ENCODE measurements at regions not wholly inside any gene's neighbourhood (a gene's known extent, or its start where the extent isn't known, plus 50 kb on each side); places are given as distances from the start of the nearest gene placed in this dataset.
A peak's percentile ranks its signal among the peaks of the same experiment; 100 is the strongest.

DNA sequence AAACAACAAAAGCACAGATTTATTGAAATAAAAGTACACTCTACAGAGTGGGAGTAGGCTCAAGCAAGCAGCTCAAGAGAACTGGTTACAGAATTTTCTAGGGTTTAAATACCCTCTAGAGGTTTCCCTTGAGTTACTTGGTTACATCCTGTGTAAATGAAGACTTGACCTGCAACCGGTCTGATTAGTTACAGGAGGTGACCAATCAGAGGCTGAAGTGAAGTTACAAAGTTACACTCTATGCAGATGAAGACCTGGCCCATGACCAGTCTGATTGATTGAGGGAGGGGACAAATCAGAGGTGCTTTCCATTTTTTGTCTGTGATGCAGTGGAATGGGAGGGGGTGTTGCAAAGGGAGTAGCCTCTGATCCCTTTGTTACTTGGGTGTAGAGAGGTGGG, 723.4 kb downstream of the ZPLD1 start:
- TF ChIP-seq BHLHE40 (IDR thresholded peaks at IDR 0.05; ENCODE audit: low read depth, low read length): no peak
- TF ChIP-seq CEBPB (IDR thresholded peaks at IDR 0.05): no peak
- no peak for TF ChIP-seq CBX2 (IDR thresholded peaks at IDR 0.05; ENCODE audit: borderline replicate concordance, low read depth)
- TF ChIP-seq ZFP36 (IDR thresholded peaks at IDR 0.05; ENCODE audit: borderline replicate concordance, partially characterized antibody): no peak
- no peak overlapping the region for H3K4me3 ChIP-seq
- FAIRE-seq (no peak), ATAC-seq (no peak), DNase-seq (ENCODE audit: low read depth in 1 of 2, low spot score in 1 of 2) (peak in 1 of 2 experiments; percentile 0)
- POLR2A ChIA-PET: no interaction called here
- H3K9me3 ChIP-seq: no peaks in the 10 kb centered on the region
- H3K4me2 ChIP-seq: no peak overlapping the region
- peaks cover 5% of the 10 kb centered on the region; the same call in 2 of the 3 replicates for H3K4me1 ChIP-seq
- CTCF ChIA-PET: no interaction called here
- H3K27ac ChIP-seq: no peak overlapping the region
- 23% methylated on average over 1 of the region's 1 CpG for WGBS (ENCODE audit: missing lambda C conversion rate)

DNA sequence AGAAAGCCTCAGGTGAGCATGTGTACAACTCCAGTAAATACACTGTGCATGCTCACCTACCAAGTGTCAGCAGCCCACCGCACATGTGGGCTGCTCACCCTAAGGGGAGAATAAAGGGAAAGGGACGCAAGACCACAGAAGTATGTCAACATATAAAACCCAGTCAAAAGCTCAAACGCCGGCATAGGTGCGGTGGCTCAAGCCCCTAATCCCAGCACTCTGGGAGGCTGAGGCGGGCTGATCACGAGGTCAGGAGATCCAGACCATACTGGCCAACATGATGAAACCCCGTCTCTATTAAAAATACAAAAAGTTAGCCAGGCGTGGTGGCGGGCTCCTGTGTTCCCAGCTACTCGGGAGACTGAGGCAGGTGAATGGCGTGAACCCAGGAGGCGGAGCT, 732.1 kb downstream of the ZPLD1 start:
- Histone ChIP-seq H3K4me1 (no peaks in the 10 kb centered on the region), H3K27ac (no peak overlapping the region), H3K4me3 (no peak overlapping the region), H3K9me3 (no peaks in the 10 kb centered on the region), H3K4me2 (no peak overlapping the region)
- 67% methylated on average over 13 of the region's 13 CpGs for WGBS (ENCODE audit: missing lambda C conversion rate)
- TF ChIP-seq FOSB (CRISPR knock-in tag; IDR thresholded peaks at IDR 0.05) (no peak), ZNF302 (CRISPR knock-in tag; IDR thresholded peaks at IDR 0.05) (no peak), MAZ (IDR thresholded peaks at IDR 0.05; ENCODE audit: borderline replicate concordance, low read depth, low read length) (no peak), POLR2AphosphoS2 (conservative IDR thresholded peaks at IDR 0.05; ENCODE audit: low read length) (no peak), HOXB5 (CRISPR knock-in tag; IDR thresholded peaks at IDR 0.05) (no peak), RNF2 (IDR thresholded peaks at IDR 0.05; ENCODE audit: borderline replicate concordance, low read depth) (no peak), FOSL2 (IDR thresholded peaks at IDR 0.05) (no peak), FOSL2 (CRISPR knock-in tag; IDR thresholded peaks at IDR 0.05) (no peak), MAFK (IDR thresholded peaks at IDR 0.05; ENCODE audit: partially characterized antibody) (no peak)
- TF ChIP-seq, protein P1, sequence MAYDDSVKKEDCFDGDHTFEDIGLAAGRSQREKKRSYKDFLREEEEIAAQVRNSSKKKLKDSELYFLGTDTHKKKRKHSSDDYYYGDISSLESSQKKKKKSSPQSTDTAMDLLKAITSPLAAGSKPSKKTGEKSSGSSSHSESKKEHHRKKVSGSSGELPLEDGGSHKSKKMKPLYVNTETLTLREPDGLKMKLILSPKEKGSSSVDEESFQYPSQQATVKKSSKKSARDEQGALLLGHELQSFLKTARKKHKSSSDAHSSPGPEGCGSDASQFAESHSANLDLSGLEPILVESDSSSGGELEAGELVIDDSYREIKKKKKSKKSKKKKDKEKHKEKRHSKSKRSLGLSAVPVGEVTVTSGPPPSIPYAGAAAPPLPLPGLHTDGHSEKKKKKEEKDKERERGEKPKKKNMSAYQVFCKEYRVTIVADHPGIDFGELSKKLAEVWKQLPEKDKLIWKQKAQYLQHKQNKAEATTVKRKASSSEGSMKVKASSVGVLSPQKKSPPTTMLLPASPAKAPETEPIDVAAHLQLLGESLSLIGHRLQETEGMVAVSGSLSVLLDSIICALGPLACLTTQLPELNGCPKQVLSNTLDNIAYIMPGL (CRISPR knock-in tag; IDR thresholded peaks at IDR 0.05; ENCODE audit: borderline replicate concordance): no peak
- TF ChIP-seq, protein P2, sequence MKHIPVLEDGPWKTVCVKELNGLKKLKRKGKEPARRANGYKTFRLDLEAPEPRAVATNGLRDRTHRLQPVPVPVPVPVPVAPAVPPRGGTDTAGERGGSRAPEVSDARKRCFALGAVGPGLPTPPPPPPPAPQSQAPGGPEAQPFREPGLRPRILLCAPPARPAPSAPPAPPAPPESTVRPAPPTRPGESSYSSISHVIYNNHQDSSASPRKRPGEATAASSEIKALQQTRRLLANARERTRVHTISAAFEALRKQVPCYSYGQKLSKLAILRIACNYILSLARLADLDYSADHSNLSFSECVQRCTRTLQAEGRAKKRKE (CRISPR knock-in tag; IDR thresholded peaks at IDR 0.05; ENCODE audit: low read depth): no peak
- CTCF ChIA-PET: no interaction called here
- ATAC-seq (no peak), FAIRE-seq (no peak), DNase-seq (ENCODE audit: low read depth in 1 of 2, low spot score in 1 of 2) (no peak)
- POLR2A ChIA-PET: no interaction called here

DNA sequence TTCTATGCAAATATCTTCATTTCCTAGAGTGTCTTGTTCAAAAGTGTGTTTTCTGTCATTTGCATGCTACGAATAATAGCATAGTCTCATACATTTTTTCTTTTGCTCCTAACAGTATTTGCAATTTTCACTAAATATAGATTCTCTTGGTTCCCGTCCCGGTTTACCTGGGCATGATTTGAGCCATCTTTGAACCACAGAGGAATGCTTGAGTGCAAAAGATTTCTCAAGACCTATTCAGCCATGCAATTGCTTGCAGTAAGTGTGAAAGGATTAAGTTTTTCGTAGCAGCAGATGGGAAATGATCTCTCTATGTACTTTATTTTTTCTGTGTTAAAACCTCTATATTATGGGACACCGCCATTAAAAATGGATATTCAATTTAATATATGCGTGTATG, 733.0 kb downstream of the ZPLD1 start:
- 37% methylated on average over 6 of the region's 6 CpGs for WGBS (ENCODE audit: missing lambda C conversion rate)
- Histone ChIP-seq H3K4me1 (no peaks in the 10 kb centered on the region), H3K4me3 (no peak overlapping the region), H3K9me3 (no peaks in the 10 kb centered on the region), H3K27ac (no peak overlapping the region), H3K4me2 (no peak overlapping the region)
- ChIA-PET CTCF (no interaction called here), POLR2A (no interaction called here)
- TF ChIP-seq RAD21 (conservative IDR thresholded peaks at IDR 0.05 in 1 of 2, IDR thresholded peaks at IDR 0.05 in 1 of 2): no peak
- TF ChIP-seq CHD4 (IDR thresholded peaks at IDR 0.05; ENCODE audit: borderline replicate concordance): no peak
- no peak for TF ChIP-seq JUNB (IDR thresholded peaks at IDR 0.05)
- TF ChIP-seq, protein P3, sequence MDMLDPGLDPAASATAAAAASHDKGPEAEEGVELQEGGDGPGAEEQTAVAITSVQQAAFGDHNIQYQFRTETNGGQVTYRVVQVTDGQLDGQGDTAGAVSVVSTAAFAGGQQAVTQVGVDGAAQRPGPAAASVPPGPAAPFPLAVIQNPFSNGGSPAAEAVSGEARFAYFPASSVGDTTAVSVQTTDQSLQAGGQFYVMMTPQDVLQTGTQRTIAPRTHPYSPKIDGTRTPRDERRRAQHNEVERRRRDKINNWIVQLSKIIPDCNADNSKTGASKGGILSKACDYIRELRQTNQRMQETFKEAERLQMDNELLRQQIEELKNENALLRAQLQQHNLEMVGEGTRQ (IDR thresholded peaks at IDR 0.05): no peak
- TF ChIP-seq, protein P4, sequence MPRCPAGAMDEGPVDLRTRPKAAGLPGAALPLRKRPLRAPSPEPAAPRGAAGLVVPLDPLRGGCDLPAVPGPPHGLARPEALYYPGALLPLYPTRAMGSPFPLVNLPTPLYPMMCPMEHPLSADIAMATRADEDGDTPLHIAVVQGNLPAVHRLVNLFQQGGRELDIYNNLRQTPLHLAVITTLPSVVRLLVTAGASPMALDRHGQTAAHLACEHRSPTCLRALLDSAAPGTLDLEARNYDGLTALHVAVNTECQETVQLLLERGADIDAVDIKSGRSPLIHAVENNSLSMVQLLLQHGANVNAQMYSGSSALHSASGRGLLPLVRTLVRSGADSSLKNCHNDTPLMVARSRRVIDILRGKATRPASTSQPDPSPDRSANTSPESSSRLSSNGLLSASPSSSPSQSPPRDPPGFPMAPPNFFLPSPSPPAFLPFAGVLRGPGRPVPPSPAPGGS (IDR thresholded peaks at IDR 0.05): no peak
- no peak for TF ChIP-seq KDM5A (IDR thresholded peaks at IDR 0.05)
- no peak for TF ChIP-seq RARB (CRISPR knock-in tag; IDR thresholded peaks at IDR 0.05)
- no peak for TF ChIP-seq HOXB5 (CRISPR knock-in tag; IDR thresholded peaks at IDR 0.05)
- no peak for TF ChIP-seq HOXA7 (CRISPR knock-in tag; IDR thresholded peaks at IDR 0.05)
- no peak for TF ChIP-seq HDAC2 (IDR thresholded peaks at IDR 0.05)
- TF ChIP-seq ESRRA (IDR thresholded peaks at IDR 0.05; ENCODE audit: borderline replicate concordance, low read length): no peak
- no peak for TF ChIP-seq ZSCAN20 (CRISPR knock-in tag; IDR thresholded peaks at IDR 0.05)
- TF ChIP-seq, protein P1 (CRISPR knock-in tag; IDR thresholded peaks at IDR 0.05; ENCODE audit: borderline replicate concordance): no peak
- TF ChIP-seq ZNF302 (CRISPR knock-in tag; IDR thresholded peaks at IDR 0.05): no peak
- no peak for TF ChIP-seq MAFK (IDR thresholded peaks at IDR 0.05; ENCODE audit: partially characterized antibody)
- ATAC-seq: no peak
- FAIRE-seq: no peak
- no peak for DNase-seq (ENCODE audit: low read depth in 1 of 2, low spot score in 1 of 2)

All from A549 (cell line).